VCaP (cell line): ENCODE measurements at regions not wholly inside any gene's neighbourhood (a gene's known extent, or its start where the extent isn't known, plus 50 kb on each side); places are given as distances from the start of the nearest gene placed in this dataset.
A peak's percentile ranks its signal among the peaks of the same experiment; 100 is the strongest.

Experiments
- H3K27ac ChIP-seq: fragments of 450-650 bp; 2 replicates; pipeline ENCODE4 v1.5.1; 2017
- CTCF ChIP-seq: fragments of 450-650 bp; conservative IDR thresholded peaks from 2 replicates; pipeline ENCODE4 v1.5.1; 2017; ENCODE audit warnings: mild to moderate bottlenecking, moderate library complexity

GRCh38 chr2:136444323-136444722, 321.0 kb upstream of the THSD7B start:
- H3K27ac ChIP-seq: no peak overlapping the region
- no peak for TF ChIP-seq CTCF

- TF ChIP-seq CTCF: no peak
- H3K27ac ChIP-seq: no peak overlapping the region
These were observed 321.7 kb upstream of the THSD7B start for GRCh38 chr2:136443661-136444060.

GRCh38 chr2:136441979-136442714, 323.2 kb upstream of the THSD7B start:
- TF ChIP-seq CTCF: no peak
- no peak overlapping the region for H3K27ac ChIP-seq

- H3K27ac ChIP-seq: peak overlapping the region; percentile 54; the same call in 1 of the 2 replicates
- no peak for TF ChIP-seq CTCF
These were observed 321.2 kb upstream of the CXCR4 start for GRCh38 chr2:136439064-136439676.

GRCh38 chr2:136437461-136437860, 319.5 kb upstream of the CXCR4 start:
- no peak for TF ChIP-seq CTCF

GRCh38 chr2:136436936-136437335, 319.0 kb upstream of the CXCR4 start:
- TF ChIP-seq CTCF: no peak
- H3K27ac ChIP-seq: peak overlapping the region; percentile 63; the same call in 1 of the 2 replicates

More at GRCh38 chr2:136437461-136437860, 319.5 kb upstream of the CXCR4 start:
- peak overlapping the region; percentile 63 for H3K27ac ChIP-seq

- no peak for TF ChIP-seq CTCF
- H3K27ac ChIP-seq: no peak overlapping the region
These were observed 316.3 kb upstream of the CXCR4 start for GRCh38 chr2:136434251-136434715.
